ENCODE measurements at regions not wholly inside any gene's neighbourhood (a gene's known extent, or its start where the extent isn't known, plus 50 kb on each side); places are given as distances from the start of the nearest gene placed in this dataset.

DNA sequence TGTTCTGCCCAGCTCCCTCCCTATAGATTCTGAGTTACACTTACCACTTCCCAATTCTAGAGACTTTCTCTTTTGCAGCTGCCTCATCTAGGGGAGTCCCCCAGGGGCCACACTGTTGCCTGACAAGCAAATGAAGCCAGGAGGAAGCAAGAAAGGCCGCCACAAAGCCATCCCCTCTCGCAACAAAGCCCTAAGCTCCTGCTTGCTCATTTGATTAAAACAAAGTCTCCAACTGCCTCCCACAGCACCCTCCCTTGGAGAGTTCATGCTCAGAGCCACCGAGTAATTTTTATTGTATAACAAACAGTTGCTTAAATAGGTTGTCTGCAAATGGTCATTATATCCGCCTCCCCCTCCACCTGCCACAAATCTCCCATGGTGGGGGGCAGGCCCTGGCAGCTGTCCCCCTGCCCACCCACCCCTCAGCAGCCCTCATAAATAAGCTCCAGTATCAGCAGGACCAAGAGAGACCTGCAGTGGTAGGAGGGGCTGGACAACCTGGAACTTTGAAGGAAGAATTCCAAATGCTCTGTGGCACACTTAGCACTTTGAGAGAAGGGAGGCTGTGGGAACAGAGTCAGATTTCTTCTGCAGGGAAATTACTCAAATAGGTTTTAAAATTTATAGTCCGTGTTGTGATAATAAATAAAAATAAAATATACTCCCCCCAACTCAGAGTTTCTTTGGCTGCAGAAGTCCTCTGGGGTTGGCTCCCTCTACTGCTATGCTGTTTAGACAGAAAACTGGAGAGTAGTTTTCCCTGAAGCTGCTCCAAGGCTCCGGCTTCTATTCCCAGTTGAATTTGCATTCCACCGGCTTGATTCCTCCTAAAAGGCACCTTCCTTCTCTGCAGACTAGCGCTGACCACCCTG lies 237.5 kb downstream of the TTLL7 start:
- TF ChIP-seq, protein P1, sequence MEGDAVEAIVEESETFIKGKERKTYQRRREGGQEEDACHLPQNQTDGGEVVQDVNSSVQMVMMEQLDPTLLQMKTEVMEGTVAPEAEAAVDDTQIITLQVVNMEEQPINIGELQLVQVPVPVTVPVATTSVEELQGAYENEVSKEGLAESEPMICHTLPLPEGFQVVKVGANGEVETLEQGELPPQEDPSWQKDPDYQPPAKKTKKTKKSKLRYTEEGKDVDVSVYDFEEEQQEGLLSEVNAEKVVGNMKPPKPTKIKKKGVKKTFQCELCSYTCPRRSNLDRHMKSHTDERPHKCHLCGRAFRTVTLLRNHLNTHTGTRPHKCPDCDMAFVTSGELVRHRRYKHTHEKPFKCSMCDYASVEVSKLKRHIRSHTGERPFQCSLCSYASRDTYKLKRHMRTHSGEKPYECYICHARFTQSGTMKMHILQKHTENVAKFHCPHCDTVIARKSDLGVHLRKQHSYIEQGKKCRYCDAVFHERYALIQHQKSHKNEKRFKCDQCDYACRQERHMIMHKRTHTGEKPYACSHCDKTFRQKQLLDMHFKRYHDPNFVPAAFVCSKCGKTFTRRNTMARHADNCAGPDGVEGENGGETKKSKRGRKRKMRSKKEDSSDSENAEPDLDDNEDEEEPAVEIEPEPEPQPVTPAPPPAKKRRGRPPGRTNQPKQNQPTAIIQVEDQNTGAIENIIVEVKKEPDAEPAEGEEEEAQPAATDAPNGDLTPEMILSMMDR (IDR thresholded peaks at IDR 0.05), result no peak
- TF ChIP-seq POLR2A (IDR thresholded peaks at IDR 0.05), result no peak
- no peak for TF ChIP-seq POLR2AphosphoS5 (IDR thresholded peaks at IDR 0.05)
